K562 (cell line): ENCODE measurements at regions not wholly inside any gene's neighbourhood (a gene's known extent, or its start where the extent isn't known, plus 50 kb on each side); places are given as distances from the start of the nearest gene placed in this dataset.

Experiments
- ATAC-seq: fragments of 200-7000 bp; cut with Tn5 transposase; 3 replicates; pipeline ENCODE4 v1.9.1; 2020; ENCODE audit warnings: moderate library complexity
- BruUV-seq: library from RNA; stranded (reverse); fragments of 400-500 nt; replicated peaks from 2 replicates; lab custom pipeline; 2021; lab: Mats Ljungman, UMichigan
- CTCF ChIA-PET: fragments of 300-600 bp; formaldehyde crosslinking; extraction: SDS; loops from one replicate; lab custom pipeline; 2021; ENCODE audit warnings: low intra/inter-chr PET ratio; lab: Yijun Ruan, JAX
- POLR2A ChIA-PET: fragments of 300-600, 350-650 bp; sonication (Branson Sonifier 250); formaldehyde crosslinking; extraction: SDS; loops from one replicate; lab custom pipeline; 2021; ENCODE audit warnings: antibody characterized with exemption, inconsistent platforms; lab: Yijun Ruan, JAX
- DNase-seq, 4 experiments: peaks; one replicate each; pipeline versions ENCODE4 v3.0.0 to v3.0.0-alpha.2; 2011 to 2018; ENCODE audit warnings: low spot score in 3 of 4, mixed read lengths in 3 of 4; ENCODE audit errors: extremely low read depth in 1 of 4
- FAIRE-seq: peaks from 2 replicates; lab custom pipeline; 2011; peaks lifted over from hg19 to GRCh38; lab: Jason Lieb, UNC
- H2AFZ ChIP-seq: 2 replicates; pipeline ENCODE4 v1.6.0; 2011; ENCODE audit warnings: low read depth, low read length, control low read depth, inconsistent platforms
- H3K27ac ChIP-seq: fragments of 200-600 bp; 3 replicates; pipeline ENCODE4 v1.8.0; 2011; ENCODE audit warnings: low read depth, mild to moderate bottlenecking, control low read depth, inconsistent platforms, low read length, moderate library complexity, mixed read lengths; ENCODE audit errors: extremely low read depth
- H3K27me3 ChIP-seq, 2 experiments: fragments of 300-600 bp in 1 of 2; 2 replicates in 1 of 2; 3 replicates in 1 of 2; pipeline versions ENCODE4 v1.6.0 to v1.8.0; 2011; ENCODE audit warnings: inconsistent platforms in 2 of 2, low read length in 2 of 2, mild to moderate bottlenecking in 1 of 2, mixed read lengths in 1 of 2, moderate library complexity in 1 of 2; ENCODE audit not compliant: control insufficient read depth in 2 of 2, insufficient read depth in 2 of 2
- H3K36me3 ChIP-seq: fragments of 300-600 bp; 3 replicates; pipeline ENCODE4 v1.8.0; 2011; ENCODE audit warnings: mild to moderate bottlenecking, low read length, inconsistent platforms; ENCODE audit not compliant: control insufficient read depth, insufficient read depth
- H3K4me1 ChIP-seq, 2 experiments: fragments of 200-600 bp in 1 of 2; replicated peaks in 1 of 2; 2 replicates in 1 of 2; 3 replicates in 1 of 2; pipeline versions ENCODE4 v1.5.1 to v1.8.0; 2011; ENCODE audit warnings: inconsistent platforms in 2 of 2, low read length in 2 of 2, mild to moderate bottlenecking in 1 of 2, mixed read lengths in 1 of 2, moderate library complexity in 1 of 2; ENCODE audit not compliant: control insufficient read depth in 2 of 2, insufficient read depth in 2 of 2
- H3K4me2 ChIP-seq: 2 replicates; pipeline ENCODE4 v1.6.1; 2011; ENCODE audit warnings: low read length, control low read depth, inconsistent platforms, mixed read lengths; ENCODE audit not compliant: insufficient read depth
- H3K4me3 ChIP-seq: fragments of 200-600 bp; sonication (generic), shearing (Covaris generic); 2 replicates; pipeline ENCODE4 v1.5.1; 2016; ENCODE audit warnings: control low read depth, inconsistent platforms
- H3K79me2 ChIP-seq: fragments of 200-600 bp; 3 replicates; pipeline ENCODE4 v1.8.0; 2011; ENCODE audit warnings: low read length, inconsistent platforms; ENCODE audit not compliant: control insufficient read depth, insufficient read depth
- H3K9ac ChIP-seq, 2 experiments: 2 replicates each; pipeline versions ENCODE4 v1.6.0 to v1.6.1; 2011; ENCODE audit warnings: low read depth in 2 of 2, low read length in 2 of 2, control low read depth in 1 of 2, inconsistent platforms in 1 of 2, mild to moderate bottlenecking in 1 of 2, mixed read lengths in 1 of 2; ENCODE audit not compliant: insufficient read depth in 1 of 2
- H3K9me1 ChIP-seq: one replicate; pipeline ENCODE4 v1.6.0; 2011; ENCODE audit warnings: inconsistent platforms, mild to moderate bottlenecking, low read length, moderate library complexity; ENCODE audit not compliant: control insufficient read depth, insufficient read depth
- H3K9me3 ChIP-seq: replicated peaks from 2 replicates; pipeline ENCODE4 v1.5.1; 2011; ENCODE audit warnings: low read depth, low read length, inconsistent platforms; ENCODE audit not compliant: control insufficient read depth, insufficient read depth
- H4K20me1 ChIP-seq: replicated peaks from 2 replicates; pipeline ENCODE4 v1.6.1; 2011; ENCODE audit warnings: low read length, inconsistent platforms, mixed read lengths; ENCODE audit not compliant: control insufficient read depth, insufficient read depth
- CCAR2 ChIP-seq: fragments of 200-400 bp; formaldehyde crosslinking; IDR thresholded peaks from 2 replicates; pipeline ENCODE4 v1.6.1; 2017; ENCODE audit warnings: mild to moderate bottlenecking, low read depth, low read length
- CREM ChIP-seq: IDR thresholded peaks from 2 replicates; pipeline ENCODE4 v1.6.1; 2014; ENCODE audit warnings: antibody characterized with exemption, low read depth
- EWSR1 ChIP-seq: fragments of 450-650 bp; IDR thresholded peaks from 2 replicates; pipeline ENCODE4 v1.6.1; 2018; ENCODE audit warnings: borderline replicate concordance, mild to moderate bottlenecking, low read depth, moderate library complexity; ENCODE audit not compliant: partially characterized antibody
- GATAD2B ChIP-seq: fragments of 450-650 bp; IDR thresholded peaks from 2 replicates; pipeline ENCODE4 v1.6.1; 2017; ENCODE audit warnings: mild to moderate bottlenecking, borderline replicate concordance
- GMEB1 ChIP-seq: fragments of 250-450 bp; sonication (Bioruptor Pico); IDR thresholded peaks from 2 replicates; pipeline ENCODE4 v1.4.0; 2020; ENCODE audit warnings: mild to moderate bottlenecking
- ILF3 ChIP-seq: fragments of 450-650 bp; IDR thresholded peaks from 2 replicates; pipeline ENCODE4 v1.6.1; 2018; ENCODE audit warnings: antibody characterized with exemption, mild to moderate bottlenecking, moderate library complexity, borderline replicate concordance
- IRF2 ChIP-seq: sonication (generic); formaldehyde crosslinking; IDR thresholded peaks from 2 replicates; pipeline ENCODE4 v1.8.1; 2022; ENCODE audit warnings: mild to moderate bottlenecking, missing genetic modification reagents
- MAFF ChIP-seq: IDR thresholded peaks from 2 replicates; pipeline ENCODE4 v1.6.1; 2012; ENCODE audit warnings: low read length, improper control_type of control experiment
- NR1H2 ChIP-seq: sonication (generic); formaldehyde crosslinking; IDR thresholded peaks from 2 replicates; pipeline ENCODE4 v1.4.0; 2020; ENCODE audit warnings: mild to moderate bottlenecking, missing genetic modification reagents
- POLR2AphosphoS2 ChIP-seq: IDR thresholded peaks from 2 replicates; pipeline ENCODE4 v1.6.1; 2012; ENCODE audit warnings: low read length, improper control_type of control experiment
- POU5F1 ChIP-seq: fragments of 150-350 bp; IDR thresholded peaks from 2 replicates; pipeline ENCODE4 v1.6.1; 2014; ENCODE audit warnings: borderline replicate concordance, low read length, low read depth, mild to moderate bottlenecking; ENCODE audit not compliant: partially characterized antibody
- RBM34 ChIP-seq: fragments of 200-400 bp; formaldehyde crosslinking; IDR thresholded peaks from 2 replicates; pipeline ENCODE4 v1.6.1; 2018; ENCODE audit warnings: low read length, borderline replicate concordance; ENCODE audit not compliant: insufficient read depth
- SMARCA4 ChIP-seq: fragments of 450-650 bp; IDR thresholded peaks from 2 replicates; pipeline ENCODE4 v1.6.1; 2016
- SMARCB1 ChIP-seq: IDR thresholded peaks from 2 replicates; pipeline ENCODE4 v1.6.1; 2011; ENCODE audit warnings: improper control_type of control experiment, low read depth; ENCODE audit not compliant: insufficient read length
- STAT5A ChIP-seq: IDR thresholded peaks from 2 replicates; pipeline ENCODE4 v1.6.1; 2012; ENCODE audit warnings: low read length, inconsistent platforms, borderline replicate concordance
- ZC3H8 ChIP-seq: fragments of 450-650 bp; IDR thresholded peaks from 2 replicates; pipeline ENCODE4 v1.6.1; 2017
- ZNF140 ChIP-seq: fragments of 250-450 bp; sonication (Bioruptor Pico); IDR thresholded peaks from 2 replicates; pipeline ENCODE4 v1.8.0; 2021; ENCODE audit warnings: moderate library complexity, mild to moderate bottlenecking, inconsistent platforms
- ZNF174 ChIP-seq: fragments of 250-450 bp; sonication (Bioruptor Pico); IDR thresholded peaks from 2 replicates; pipeline ENCODE4 v1.4.0; 2020; ENCODE audit warnings: mild to moderate bottlenecking
- ZNF263 ChIP-seq: sonication (generic); formaldehyde crosslinking; IDR thresholded peaks from 2 replicates; pipeline ENCODE4 v1.8.0; 2022; ENCODE audit warnings: mild to moderate bottlenecking, missing genetic modification reagents, borderline replicate concordance
- ZNF77 ChIP-seq: fragments of 250-450 bp; sonication (Bioruptor Pico); IDR thresholded peaks from 2 replicates; pipeline ENCODE4 v1.5.0; 2020
- WGBS: fragments of 100-300 bp; shearing (Covaris generic); methylation state at CpG from one replicate; pipeline ENCODE4 v1.1.6; 2016; ENCODE audit warnings: low coverage, mixed read lengths; ENCODE audit not compliant: insufficient coverage; ENCODE audit errors: missing lambda C conversion rate; 5-methylcytosine and 5-hydroxymethylcytosine counted together
- in situ Hi-C: fragments of 300-500 bp; cut with MboI; formaldehyde crosslinking; loops from 4 replicates; pipeline ENCODE4 v1.15.0; 2018; ENCODE audit warnings: inconsistent platforms, mixed read lengths
- intact Hi-C: fragments of 100-400 bp; cut with micrococcal nuclease; formaldehyde crosslinking; loops from 2 replicates; pipeline ENCODE4 v1.14.2; 2022

GRCh38 chr11:111098091-111098490, 147.4 kb upstream of the POU2AF2 start:
- in situ Hi-C loops (no loop called here), intact Hi-C loops (no loop called here)
- Histone ChIP-seq H3K9ac (no peak overlapping the region), H3K27ac (no peak overlapping the region), H3K9me3 (no peaks in the 10 kb centered on the region), H3K36me3 (no peaks in the 10 kb centered on the region), H3K4me3 (no peak overlapping the region), H3K79me2 (no peaks in the 10 kb centered on the region), H3K4me1 (no peaks in the 10 kb centered on the region), H3K4me2 (no peak overlapping the region), H3K9me1 (no peaks in the 10 kb centered on the region), H2AFZ (no peak overlapping the region), H3K27me3 (no peaks in the 10 kb centered on the region), H4K20me1 (no peaks in the 10 kb centered on the region)
- no peak for TF ChIP-seq IRF2 (CRISPR knock-in tag)
- no peak for TF ChIP-seq RBM34
- no peak for TF ChIP-seq ZNF263 (CRISPR knock-in tag)
- no peak for TF ChIP-seq ZNF77 (CRISPR knock-in tag)
- no peak for TF ChIP-seq ILF3
- no peak for TF ChIP-seq ZNF140
- no peak for TF ChIP-seq EWSR1
- TF ChIP-seq MAFF: no peak
- no peak for TF ChIP-seq STAT5A
- TF ChIP-seq ZNF174: no peak
- TF ChIP-seq CCAR2: no peak
- TF ChIP-seq SMARCA4: no peak
- no peak for TF ChIP-seq GMEB1 (CRISPR knock-in tag)
- TF ChIP-seq POLR2AphosphoS2: no peak
- TF ChIP-seq GATAD2B: no peak
- TF ChIP-seq ZC3H8: no peak
- TF ChIP-seq POU5F1: no peak
- TF ChIP-seq SMARCB1: no peak
- no peak for TF ChIP-seq NR1H2 (CRISPR knock-in tag)
- TF ChIP-seq CREM: no peak
- BruUV-seq: no TSS peak
- CTCF ChIA-PET: no interaction called here
- DNase-seq (no peak), ATAC-seq (no peak), FAIRE-seq (no peak)
- WGBS: 0% methylated on average over 1 of the region's 1 CpG
- POLR2A ChIA-PET: no interaction called here
